Omental fat pad (tissue), 3 donors: ENCODE measurements at regions not wholly inside any gene's neighbourhood (a gene's known extent, or its start where the extent isn't known, plus 50 kb on each side); places are given as distances from the start of the nearest gene placed in this dataset.

ENCODE experiments used
- ATAC-seq: fragments of 150-250 bp; one replicate; pipeline ENCODE4 v1.9.1; 2016; ENCODE audit warnings: mild to moderate bottlenecking, moderate library complexity; ENCODE audit not compliant: low FRiP score
- DNase-seq: peaks from one replicate; pipeline ENCODE4 v3.0.0-alpha.2; 2019; ENCODE audit warnings: low spot score
- CTCF ChIP-seq, 3 donors: fragments of 450-650 bp; IDR thresholded peaks; one replicate each; pipeline ENCODE4 v1.5.1; 2016 to 2017; ENCODE audit warnings: antibody characterized with exemption in 3 of 3, mild to moderate bottlenecking in 3 of 3, moderate library complexity in 2 of 3

GRCh38 chr7:67525588-67525987 lies 529.0 kb downstream of the TYW1 start:
- ATAC-seq (no peak), DNase-seq (no peak)
- TF ChIP-seq CTCF (IDR thresholded peaks at IDR 0.05) = no peak

- ATAC-seq (no peak), DNase-seq (no peak)
- no peak for TF ChIP-seq CTCF (IDR thresholded peaks at IDR 0.05)
Observed at GRCh38 chr7:67535241-67535989, 538.8 kb downstream of the TYW1 start.

GRCh38 chr7:67542916-67543315 lies 546.3 kb downstream of the TYW1 start:
- DNase-seq (no peak), ATAC-seq (no peak)

GRCh38 chr7:67547183-67547907 lies 550.7 kb downstream of the TYW1 start:
- no peak for DNase-seq
- ATAC-seq = no peak

More at GRCh38 chr7:67542916-67543315, 546.3 kb downstream of the TYW1 start:
- no peak for TF ChIP-seq CTCF (IDR thresholded peaks at IDR 0.05)

GRCh38 chr7:67549126-67549525 lies 552.5 kb downstream of the TYW1 start:
- ATAC-seq = no peak
- TF ChIP-seq CTCF (IDR thresholded peaks at IDR 0.05) = no peak
- DNase-seq = no peak

More at GRCh38 chr7:67547183-67547907, 550.7 kb downstream of the TYW1 start:
- no peak for TF ChIP-seq CTCF (IDR thresholded peaks at IDR 0.05)

GRCh38 chr7:67550801-67551436 lies 554.3 kb downstream of the TYW1 start:
- TF ChIP-seq CTCF (IDR thresholded peaks at IDR 0.05) = no peak
- ATAC-seq = no peak
- no peak for DNase-seq
